DMS53 treated with DMSO at 0.1 percent for 48 hours (cell line): ENCODE measurements at regions not wholly inside any gene's neighbourhood (a gene's known extent, or its start where the extent isn't known, plus 50 kb on each side); places are given as distances from the start of the nearest gene placed in this dataset.
"Not testable (repeated sequence)": the region's sequence is repeated elsewhere in the genome, so short reads cannot be mapped to it uniquely, and the experiment has no call there.

ENCODE experiments used
- DNase-seq: peaks from one replicate; lab custom pipeline; 2025; ENCODE audit not compliant: unreplicated experiment; lab: John Stamatoyannopoulos, UW

DNA sequence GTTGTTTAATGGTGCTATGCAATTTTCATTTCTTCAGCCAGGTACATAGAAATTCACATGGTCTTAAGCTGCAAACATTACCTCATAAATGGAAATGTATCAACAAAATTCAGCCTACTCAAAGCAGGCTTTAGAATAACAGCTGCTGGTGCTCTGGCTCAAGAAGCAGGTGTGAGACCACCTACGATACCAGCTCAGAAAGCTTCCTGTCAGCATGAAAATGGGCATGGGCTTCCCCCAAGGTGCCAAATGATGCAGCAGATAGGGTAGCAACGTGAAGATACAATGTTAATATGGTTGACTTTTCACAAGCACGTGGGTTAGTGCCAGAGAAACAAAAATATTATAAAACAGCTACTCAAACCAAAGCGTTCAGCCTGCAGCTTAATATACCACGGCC lies 343.4 kb upstream of the PRICKLE1 start:
- no peak for DNase-seq

DNA sequence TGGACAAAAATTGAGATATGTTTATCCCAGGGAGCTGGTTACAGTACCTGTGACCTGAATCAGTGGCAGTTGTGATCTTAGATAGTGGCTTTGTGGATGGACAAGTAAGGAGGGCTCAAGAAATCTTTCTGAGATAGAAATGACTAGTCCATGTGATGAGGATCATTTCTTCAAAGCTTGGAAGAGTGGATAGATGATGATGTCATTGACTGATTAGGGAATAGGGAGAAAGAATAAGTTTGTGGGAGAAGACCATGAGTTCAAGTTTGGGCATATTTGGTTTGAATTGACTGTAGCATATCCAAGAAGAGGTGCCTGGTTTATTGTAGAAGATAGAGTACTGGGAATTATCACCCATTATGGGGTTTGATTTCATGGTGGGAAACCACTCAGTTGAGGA lies 336.7 kb upstream of the PRICKLE1 start:
- DNase-seq = no peak

- no peak for DNase-seq
Measured at GRCh38 chr12:42924482-42924881, 334.9 kb upstream of the PRICKLE1 start.

GRCh38 chr12:42923583-42923982 lies 334.0 kb upstream of the PRICKLE1 start:
- no peak for DNase-seq

- DNase-seq = no peak
Measured at GRCh38 chr12:42923156-42923555, 333.6 kb upstream of the PRICKLE1 start.

DNA sequence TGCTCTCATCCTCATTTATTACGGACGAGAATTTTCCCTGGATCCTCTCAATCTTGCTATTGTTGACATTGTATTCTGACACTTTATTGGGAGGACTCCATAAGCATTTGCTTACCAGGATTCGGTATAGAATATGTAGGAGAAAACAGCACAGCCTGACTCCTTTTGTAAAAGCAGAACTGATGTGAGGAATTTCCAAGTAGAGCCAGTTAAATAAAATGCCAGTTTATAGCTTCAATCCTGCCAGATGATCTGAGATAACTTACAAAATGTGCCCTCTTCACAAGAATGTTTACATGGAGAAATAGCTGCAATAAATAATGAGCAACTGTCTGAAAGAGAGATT lies 332.9 kb upstream of the PRICKLE1 start:
- DNase-seq = no peak

DNA sequence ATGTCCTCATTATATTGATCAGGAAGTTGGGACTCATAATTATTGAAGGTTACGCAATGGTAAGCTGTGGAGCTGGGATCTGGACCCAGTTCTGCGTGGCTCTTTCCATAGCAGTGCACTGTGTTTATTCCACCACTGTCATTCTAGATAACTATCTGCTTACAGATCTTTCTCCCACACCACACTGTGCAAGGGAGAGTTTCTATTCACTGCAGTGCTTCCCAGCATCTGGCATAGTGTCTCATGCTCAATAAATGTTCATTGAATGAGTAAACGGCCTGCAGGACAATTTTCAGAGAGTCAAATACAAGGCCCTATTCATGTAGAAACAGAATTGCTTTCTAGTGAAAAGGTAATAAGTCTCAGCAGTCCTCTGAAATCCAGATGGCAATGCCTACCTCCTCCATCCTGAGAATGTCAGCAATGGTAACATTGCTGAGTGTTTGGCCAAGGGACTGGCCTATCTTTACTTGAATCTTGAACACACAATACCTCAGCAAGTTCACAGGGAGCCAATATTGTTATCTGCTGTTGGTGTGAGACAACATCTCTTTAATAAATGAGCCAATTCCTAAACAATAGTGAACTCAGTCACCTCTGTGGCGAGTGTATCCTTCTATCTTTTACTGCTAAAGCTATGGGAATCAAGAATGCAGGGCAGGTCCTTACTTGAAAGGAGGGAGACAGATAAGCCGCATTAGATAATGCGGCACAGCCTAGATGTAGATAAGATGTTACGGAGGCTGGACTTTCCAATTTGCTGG lies 332.4 kb upstream of the PRICKLE1 start:
- no peak for DNase-seq

GRCh38 chr12:42919691-42920090 lies 330.1 kb upstream of the PRICKLE1 start:
- no peak for DNase-seq

DNA sequence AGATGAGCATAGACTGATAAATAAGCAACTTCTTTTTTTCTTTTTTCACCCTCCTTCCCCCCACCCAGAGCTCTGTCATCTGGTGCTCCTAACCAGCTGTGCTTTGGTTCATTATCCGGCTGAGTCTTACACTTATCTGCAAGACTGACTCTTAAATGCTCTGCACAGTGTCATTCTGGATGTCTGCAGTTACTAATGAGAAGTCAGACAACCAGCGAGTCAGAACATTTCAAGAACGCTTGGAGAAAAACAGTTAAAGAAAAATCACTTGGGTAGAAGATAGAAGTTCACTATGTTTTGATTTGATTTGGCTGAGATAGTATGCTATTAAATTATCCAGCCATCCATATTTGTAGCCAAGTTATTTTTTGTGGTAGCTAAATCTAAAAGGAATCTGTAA lies 328.9 kb upstream of the PRICKLE1 start:
- no peak for DNase-seq

DNA sequence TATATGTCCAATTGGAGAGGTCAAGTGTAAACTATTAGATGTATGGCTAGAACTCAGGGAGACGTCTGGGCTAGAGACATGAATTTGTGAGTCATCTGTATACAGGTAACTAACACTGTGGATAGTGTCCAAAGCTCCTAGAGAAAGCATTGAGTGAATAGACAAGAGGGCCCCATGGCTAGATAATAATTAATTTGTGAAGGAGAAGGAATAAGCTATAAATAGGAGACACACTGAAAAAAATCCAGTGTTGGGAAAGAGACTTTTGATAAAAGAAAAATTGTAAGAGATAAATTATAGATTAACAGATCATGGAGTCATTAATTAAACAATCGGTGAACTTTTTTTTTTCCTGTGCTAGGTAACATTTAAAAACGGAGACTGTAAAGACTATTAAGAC lies 326.6 kb upstream of the PRICKLE1 start:
- peak; percentile 95 for DNase-seq

GRCh38 chr12:42915426-42915825 lies 325.9 kb upstream of the PRICKLE1 start:
- no peak for DNase-seq

GRCh38 chr12:42912367-42912766 lies 322.8 kb upstream of the PRICKLE1 start:
- DNase-seq = no peak

- no peak for DNase-seq
Measured at GRCh38 chr12:42910656-42911055, 321.1 kb upstream of the PRICKLE1 start.

- no peak for DNase-seq
Measured at GRCh38 chr12:42908712-42909111, 319.2 kb upstream of the PRICKLE1 start.

- not testable (repeated sequence) for DNase-seq
Measured at GRCh38 chr12:42906801-42907200, 317.3 kb upstream of the PRICKLE1 start.

GRCh38 chr12:42905419-42905705 lies 315.8 kb upstream of the PRICKLE1 start:
- no peak for DNase-seq

- no peak for DNase-seq
Measured at GRCh38 chr12:42904683-42905418, 315.3 kb upstream of the PRICKLE1 start.

DNA sequence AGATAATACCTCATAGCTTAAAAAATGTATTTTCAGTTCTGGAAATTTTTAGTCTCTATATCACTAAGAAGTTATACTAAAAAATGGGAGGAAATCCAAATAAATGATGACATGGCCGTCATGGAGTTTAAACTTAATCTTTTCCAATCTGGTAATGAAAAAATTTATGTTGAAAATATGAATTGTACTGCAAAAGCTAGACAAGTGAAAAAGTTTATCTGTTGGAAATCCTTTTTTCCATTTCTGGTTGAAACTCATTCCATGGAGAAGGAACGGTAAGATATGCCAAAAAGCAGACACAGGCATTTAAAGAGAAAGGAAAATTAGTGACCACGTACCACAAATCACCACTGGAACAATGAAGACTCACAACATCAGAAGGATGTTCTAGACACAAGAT lies 314.2 kb upstream of the PRICKLE1 start:
- no peak for DNase-seq

DNA sequence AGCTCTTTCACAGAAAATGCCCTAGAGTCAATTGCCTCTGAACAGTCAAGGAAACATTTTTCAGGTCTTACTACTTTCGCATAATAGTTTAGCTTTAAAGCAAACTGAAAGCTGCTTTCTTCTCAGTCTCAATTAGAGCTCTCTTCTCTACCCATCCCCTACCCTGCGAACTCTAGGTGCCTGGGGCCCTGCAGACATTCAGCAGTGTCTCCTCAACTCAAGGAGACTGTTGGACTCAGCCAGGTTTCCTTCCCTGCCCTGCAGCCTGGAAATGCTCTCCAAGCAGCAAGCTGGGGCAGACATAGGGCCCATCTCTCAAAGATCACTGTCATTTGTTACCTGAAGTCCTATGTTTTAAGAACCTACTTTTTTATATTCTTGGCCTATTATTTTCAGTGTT lies 312.5 kb upstream of the PRICKLE1 start:
- DNase-seq = no peak

GRCh38 chr12:42893803-42894202 lies 304.3 kb upstream of the PRICKLE1 start:
- no peak for DNase-seq

DNA sequence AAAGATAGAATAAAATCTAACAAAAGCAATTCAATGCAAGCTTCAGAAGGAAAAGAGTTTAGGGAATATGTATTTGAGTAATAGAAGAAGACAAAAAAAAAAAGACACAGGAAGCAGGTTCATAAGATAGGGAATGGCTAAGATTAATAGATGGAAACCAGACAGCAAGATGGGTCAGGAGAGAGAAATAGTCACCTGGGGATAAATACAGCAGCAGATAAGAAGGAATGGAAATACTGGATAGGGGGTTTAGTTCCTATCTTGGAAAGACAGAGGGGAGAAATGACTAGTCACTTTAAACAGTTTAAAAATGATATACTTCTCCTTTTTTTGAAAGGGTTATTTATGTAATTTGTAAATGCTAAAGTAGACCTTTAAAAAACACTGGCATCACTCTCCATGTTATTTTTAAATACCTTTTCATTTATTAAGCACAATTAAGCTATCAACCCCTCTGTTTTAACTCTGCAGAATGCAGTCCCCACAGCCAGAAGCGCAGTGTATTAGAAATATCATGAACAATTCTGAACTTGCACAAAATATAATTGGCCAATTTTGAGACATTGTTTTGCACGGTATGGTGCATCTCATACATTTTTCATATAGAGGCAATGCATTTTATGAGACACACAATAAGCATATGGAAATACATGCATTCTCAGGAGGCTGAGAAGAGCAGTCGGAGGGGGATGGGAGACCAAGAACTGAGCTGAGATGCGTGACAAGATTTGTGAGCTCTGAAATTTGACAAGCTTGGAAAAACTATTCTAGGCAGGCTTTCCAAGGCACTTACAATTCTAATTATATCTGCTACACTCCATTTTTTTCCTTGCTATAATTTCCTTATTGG lies 303.4 kb upstream of the PRICKLE1 start:
- DNase-seq = no peak

DNA sequence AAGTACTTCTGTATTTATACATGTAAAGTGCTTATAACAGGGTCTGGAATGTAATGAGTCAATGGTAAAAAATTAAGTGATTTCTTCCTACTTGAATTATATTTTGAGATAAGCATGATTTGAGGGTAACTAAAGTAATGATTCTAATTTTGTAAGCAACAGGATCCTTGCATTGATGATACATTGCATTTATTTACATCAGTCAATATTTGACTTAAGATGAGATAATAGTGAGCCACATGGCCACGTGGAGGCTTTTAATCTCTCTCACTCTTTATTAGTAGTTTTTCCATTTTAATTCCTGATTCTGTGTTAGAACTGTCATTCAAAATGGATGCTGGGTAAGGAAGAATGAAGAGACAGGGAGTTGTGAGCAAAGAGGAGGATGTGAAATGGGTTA lies 298.1 kb upstream of the PRICKLE1 start:
- peak; percentile 57 for DNase-seq
